GM23338 (cell line): ENCODE measurements at regions not wholly inside any gene's neighbourhood (a gene's known extent, or its start where the extent isn't known, plus 50 kb on each side); places are given as distances from the start of the nearest gene placed in this dataset.

ENCODE experiments used
- CREB1 ChIP-seq: fragments of 250-450 bp; sonication (Bioruptor Pico); IDR thresholded peaks from 2 replicates; pipeline ENCODE4 v1.5.0; 2020; ENCODE audit warnings: low read depth, mild to moderate bottlenecking, moderate library complexity
- EZH2 ChIP-seq: fragments of 200-600 bp; sonication (generic); IDR thresholded peaks from one replicate; pipeline ENCODE4 v1.8.0; 2017; ENCODE audit warnings: antibody characterized with exemption, mild to moderate bottlenecking, low read depth; ENCODE audit not compliant: unreplicated experiment
- EZH2phosphoT487 ChIP-seq: fragments of 200-600 bp; sonication (generic); IDR thresholded peaks from one replicate; pipeline ENCODE4 v1.8.1; 2018; ENCODE audit warnings: antibody characterized with exemption; ENCODE audit not compliant: unreplicated experiment
- JUNB ChIP-seq: IDR thresholded peaks from one replicate; pipeline ENCODE4 v1.6.1; 2016; ENCODE audit warnings: antibody characterized with exemption; ENCODE audit not compliant: unreplicated experiment
- POLR2AphosphoS5 ChIP-seq: IDR thresholded peaks from 2 replicates; pipeline ENCODE4 v1.6.1; 2016; ENCODE audit warnings: antibody characterized with exemption, low read depth
- ZNF114 ChIP-seq: fragments of 250-450 bp; sonication (Bioruptor Pico); IDR thresholded peaks from 2 replicates; pipeline ENCODE4 v1.5.0; 2020; ENCODE audit warnings: mild to moderate bottlenecking, moderate library complexity
- ZNF331 ChIP-seq: fragments of 250-450 bp; sonication (Bioruptor Pico); IDR thresholded peaks from 2 replicates; pipeline ENCODE4 v1.5.0; 2020; ENCODE audit warnings: low read depth, mild to moderate bottlenecking, moderate library complexity
- TF ChIP-seq, protein P1 (sequence below), 2 experiments: fragments of 200-600 bp in 1 of 2; sonication (generic) in 1 of 2; conservative IDR thresholded peaks; 2 replicates each; pipeline versions ENCODE4 v1.5.1 to v1.6.1; 2016 to 2017; ENCODE audit warnings: antibody characterized with exemption in 2 of 2, low read depth in 2 of 2, mild to moderate bottlenecking in 2 of 2, moderate library complexity in 1 of 2
- TF ChIP-seq, protein P2 (sequence below): IDR thresholded peaks from one replicate; pipeline ENCODE4 v1.6.1; 2018; ENCODE audit warnings: antibody characterized with exemption; ENCODE audit not compliant: unreplicated experiment
- TF ChIP-seq, protein P3 (sequence below): IDR thresholded peaks from 2 replicates; pipeline ENCODE4 v1.6.1; 2016; ENCODE audit warnings: antibody characterized with exemption
- TF ChIP-seq, protein P4 (sequence below): fragments of 250-450 bp; sonication (Bioruptor Pico); IDR thresholded peaks from 2 replicates; pipeline ENCODE4 v1.5.0; 2020; ENCODE audit warnings: mild to moderate bottlenecking, moderate library complexity

DNA sequence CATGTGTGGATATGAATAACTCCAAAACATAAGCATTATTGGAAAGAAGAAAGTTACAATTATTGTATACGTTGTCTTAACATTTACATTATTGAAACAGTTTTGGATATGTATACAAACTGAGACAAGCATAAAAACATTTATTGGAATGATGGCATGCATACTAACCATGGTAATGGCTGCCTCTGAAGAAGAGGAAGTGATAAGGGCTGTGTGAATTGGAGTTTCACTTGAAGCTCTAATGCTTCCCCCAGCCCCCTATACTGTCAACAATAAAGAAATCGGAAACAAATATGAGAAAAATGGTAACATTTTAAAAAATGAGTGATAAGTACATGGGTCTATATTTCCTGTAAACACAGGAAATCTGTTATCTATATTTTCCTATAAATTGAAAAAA, 367.7 kb upstream of the DPYD start:
- TF ChIP-seq POLR2AphosphoS5: no peak
- TF ChIP-seq, protein P1, sequence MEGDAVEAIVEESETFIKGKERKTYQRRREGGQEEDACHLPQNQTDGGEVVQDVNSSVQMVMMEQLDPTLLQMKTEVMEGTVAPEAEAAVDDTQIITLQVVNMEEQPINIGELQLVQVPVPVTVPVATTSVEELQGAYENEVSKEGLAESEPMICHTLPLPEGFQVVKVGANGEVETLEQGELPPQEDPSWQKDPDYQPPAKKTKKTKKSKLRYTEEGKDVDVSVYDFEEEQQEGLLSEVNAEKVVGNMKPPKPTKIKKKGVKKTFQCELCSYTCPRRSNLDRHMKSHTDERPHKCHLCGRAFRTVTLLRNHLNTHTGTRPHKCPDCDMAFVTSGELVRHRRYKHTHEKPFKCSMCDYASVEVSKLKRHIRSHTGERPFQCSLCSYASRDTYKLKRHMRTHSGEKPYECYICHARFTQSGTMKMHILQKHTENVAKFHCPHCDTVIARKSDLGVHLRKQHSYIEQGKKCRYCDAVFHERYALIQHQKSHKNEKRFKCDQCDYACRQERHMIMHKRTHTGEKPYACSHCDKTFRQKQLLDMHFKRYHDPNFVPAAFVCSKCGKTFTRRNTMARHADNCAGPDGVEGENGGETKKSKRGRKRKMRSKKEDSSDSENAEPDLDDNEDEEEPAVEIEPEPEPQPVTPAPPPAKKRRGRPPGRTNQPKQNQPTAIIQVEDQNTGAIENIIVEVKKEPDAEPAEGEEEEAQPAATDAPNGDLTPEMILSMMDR (conservative IDR thresholded peaks at IDR 0.05; ENCODE audit: low read depth in 2 of 2): no peak
- TF ChIP-seq, protein P2, sequence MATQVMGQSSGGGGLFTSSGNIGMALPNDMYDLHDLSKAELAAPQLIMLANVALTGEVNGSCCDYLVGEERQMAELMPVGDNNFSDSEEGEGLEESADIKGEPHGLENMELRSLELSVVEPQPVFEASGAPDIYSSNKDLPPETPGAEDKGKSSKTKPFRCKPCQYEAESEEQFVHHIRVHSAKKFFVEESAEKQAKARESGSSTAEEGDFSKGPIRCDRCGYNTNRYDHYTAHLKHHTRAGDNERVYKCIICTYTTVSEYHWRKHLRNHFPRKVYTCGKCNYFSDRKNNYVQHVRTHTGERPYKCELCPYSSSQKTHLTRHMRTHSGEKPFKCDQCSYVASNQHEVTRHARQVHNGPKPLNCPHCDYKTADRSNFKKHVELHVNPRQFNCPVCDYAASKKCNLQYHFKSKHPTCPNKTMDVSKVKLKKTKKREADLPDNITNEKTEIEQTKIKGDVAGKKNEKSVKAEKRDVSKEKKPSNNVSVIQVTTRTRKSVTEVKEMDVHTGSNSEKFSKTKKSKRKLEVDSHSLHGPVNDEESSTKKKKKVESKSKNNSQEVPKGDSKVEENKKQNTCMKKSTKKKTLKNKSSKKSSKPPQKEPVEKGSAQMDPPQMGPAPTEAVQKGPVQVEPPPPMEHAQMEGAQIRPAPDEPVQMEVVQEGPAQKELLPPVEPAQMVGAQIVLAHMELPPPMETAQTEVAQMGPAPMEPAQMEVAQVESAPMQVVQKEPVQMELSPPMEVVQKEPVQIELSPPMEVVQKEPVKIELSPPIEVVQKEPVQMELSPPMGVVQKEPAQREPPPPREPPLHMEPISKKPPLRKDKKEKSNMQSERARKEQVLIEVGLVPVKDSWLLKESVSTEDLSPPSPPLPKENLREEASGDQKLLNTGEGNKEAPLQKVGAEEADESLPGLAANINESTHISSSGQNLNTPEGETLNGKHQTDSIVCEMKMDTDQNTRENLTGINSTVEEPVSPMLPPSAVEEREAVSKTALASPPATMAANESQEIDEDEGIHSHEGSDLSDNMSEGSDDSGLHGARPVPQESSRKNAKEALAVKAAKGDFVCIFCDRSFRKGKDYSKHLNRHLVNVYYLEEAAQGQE: no peak
- TF ChIP-seq EZH2phosphoT487: no peak
- no peak for TF ChIP-seq EZH2
- TF ChIP-seq, protein P3, sequence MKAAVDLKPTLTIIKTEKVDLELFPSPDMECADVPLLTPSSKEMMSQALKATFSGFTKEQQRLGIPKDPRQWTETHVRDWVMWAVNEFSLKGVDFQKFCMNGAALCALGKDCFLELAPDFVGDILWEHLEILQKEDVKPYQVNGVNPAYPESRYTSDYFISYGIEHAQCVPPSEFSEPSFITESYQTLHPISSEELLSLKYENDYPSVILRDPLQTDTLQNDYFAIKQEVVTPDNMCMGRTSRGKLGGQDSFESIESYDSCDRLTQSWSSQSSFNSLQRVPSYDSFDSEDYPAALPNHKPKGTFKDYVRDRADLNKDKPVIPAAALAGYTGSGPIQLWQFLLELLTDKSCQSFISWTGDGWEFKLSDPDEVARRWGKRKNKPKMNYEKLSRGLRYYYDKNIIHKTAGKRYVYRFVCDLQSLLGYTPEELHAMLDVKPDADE: no peak
- no peak for TF ChIP-seq JUNB
- TF ChIP-seq, protein P4, sequence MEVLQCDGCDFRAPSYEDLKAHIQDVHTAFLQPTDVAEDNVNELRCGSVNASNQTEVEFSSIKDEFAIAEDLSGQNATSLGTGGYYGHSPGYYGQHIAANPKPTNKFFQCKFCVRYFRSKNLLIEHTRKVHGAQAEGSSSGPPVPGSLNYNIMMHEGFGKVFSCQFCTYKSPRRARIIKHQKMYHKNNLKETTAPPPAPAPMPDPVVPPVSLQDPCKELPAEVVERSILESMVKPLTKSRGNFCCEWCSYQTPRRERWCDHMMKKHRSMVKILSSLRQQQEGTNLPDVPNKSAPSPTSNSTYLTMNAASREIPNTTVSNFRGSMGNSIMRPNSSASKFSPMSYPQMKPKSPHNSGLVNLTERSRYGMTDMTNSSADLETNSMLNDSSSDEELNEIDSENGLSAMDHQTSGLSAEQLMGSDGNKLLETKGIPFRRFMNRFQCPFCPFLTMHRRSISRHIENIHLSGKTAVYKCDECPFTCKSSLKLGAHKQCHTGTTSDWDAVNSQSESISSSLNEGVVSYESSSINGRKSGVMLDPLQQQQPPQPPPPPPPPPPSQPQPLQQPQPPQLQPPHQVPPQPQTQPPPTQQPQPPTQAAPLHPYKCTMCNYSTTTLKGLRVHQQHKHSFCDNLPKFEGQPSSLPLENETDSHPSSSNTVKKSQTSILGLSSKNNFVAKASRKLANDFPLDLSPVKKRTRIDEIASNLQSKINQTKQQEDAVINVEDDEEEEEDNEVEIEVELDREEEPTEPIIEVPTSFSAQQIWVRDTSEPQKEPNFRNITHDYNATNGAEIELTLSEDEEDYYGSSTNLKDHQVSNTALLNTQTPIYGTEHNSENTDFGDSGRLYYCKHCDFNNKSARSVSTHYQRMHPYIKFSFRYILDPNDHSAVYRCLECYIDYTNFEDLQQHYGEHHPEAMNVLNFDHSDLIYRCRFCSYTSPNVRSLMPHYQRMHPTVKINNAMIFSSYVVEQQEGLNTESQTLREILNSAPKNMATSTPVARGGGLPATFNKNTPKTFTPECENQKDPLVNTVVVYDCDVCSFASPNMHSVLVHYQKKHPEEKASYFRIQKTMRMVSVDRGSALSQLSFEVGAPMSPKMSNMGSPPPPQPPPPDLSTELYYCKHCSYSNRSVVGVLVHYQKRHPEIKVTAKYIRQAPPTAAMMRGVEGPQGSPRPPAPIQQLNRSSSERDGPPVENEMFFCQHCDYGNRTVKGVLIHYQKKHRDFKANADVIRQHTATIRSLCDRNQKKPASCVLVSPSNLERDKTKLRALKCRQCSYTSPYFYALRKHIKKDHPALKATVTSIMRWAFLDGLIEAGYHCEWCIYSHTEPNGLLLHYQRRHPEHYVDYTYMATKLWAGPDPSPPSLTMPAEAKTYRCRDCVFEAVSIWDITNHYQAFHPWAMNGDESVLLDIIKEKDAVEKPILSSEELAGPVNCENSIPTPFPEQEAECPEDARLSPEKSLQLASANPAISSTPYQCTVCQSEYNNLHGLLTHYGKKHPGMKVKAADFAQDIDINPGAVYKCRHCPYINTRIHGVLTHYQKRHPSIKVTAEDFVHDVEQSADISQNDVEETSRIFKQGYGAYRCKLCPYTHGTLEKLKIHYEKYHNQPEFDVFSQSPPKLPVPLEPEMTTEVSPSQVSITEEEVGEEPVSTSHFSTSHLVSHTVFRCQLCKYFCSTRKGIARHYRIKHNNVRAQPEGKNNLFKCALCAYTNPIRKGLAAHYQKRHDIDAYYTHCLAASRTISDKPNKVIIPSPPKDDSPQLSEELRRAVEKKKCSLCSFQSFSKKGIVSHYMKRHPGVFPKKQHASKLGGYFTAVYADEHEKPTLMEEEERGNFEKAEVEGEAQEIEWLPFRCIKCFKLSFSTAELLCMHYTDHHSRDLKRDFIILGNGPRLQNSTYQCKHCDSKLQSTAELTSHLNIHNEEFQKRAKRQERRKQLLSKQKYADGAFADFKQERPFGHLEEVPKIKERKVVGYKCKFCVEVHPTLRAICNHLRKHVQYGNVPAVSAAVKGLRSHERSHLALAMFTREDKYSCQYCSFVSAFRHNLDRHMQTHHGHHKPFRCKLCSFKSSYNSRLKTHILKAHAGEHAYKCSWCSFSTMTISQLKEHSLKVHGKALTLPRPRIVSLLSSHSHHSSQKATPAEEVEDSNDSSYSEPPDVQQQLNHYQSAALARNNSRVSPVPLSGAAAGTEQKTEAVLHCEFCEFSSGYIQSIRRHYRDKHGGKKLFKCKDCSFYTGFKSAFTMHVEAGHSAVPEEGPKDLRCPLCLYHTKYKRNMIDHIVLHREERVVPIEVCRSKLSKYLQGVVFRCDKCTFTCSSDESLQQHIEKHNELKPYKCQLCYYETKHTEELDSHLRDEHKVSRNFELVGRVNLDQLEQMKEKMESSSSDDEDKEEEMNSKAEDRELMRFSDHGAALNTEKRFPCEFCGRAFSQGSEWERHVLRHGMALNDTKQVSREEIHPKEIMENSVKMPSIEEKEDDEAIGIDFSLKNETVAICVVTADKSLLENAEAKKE: no peak
- no peak for TF ChIP-seq ZNF331 (CRISPR knock-in tag)
- no peak for TF ChIP-seq CREB1
- TF ChIP-seq ZNF114: no peak
